ENCODE measurements at regions not wholly inside any gene's neighbourhood (a gene's known extent, or its start where the extent isn't known, plus 50 kb on each side); places are given as distances from the start of the nearest gene placed in this dataset.

- H3K4me3 ChIP-seq (ENCODE audit: low read depth, low read length): no peak overlapping the region
- DNase-seq (ENCODE audit: low read depth): no peak
- FAIRE-seq: no peak
- no peak for TF ChIP-seq CTCF (IDR thresholded peaks at IDR 0.05; ENCODE audit: insufficient read depth, low read length, severe bottlenecking)
- no peaks in the 10 kb centered on the region for H3K27me3 ChIP-seq (ENCODE audit: control insufficient read depth, insufficient read depth, low read length)
- no peaks in the 10 kb centered on the region for H3K36me3 ChIP-seq (ENCODE audit: control insufficient read depth, insufficient read depth, low read length)
These were observed 321.3 kb downstream of the SAMD5 start for GRCh38 chr6:147829835-147830234.

- DNase-seq (ENCODE audit: low read depth): no peak
- TF ChIP-seq CTCF (IDR thresholded peaks at IDR 0.05; ENCODE audit: insufficient read depth, low read length, severe bottlenecking): no peak
- no peaks in the 10 kb centered on the region for H3K27me3 ChIP-seq (ENCODE audit: control insufficient read depth, insufficient read depth, low read length)
- no peaks in the 10 kb centered on the region for H3K36me3 ChIP-seq (ENCODE audit: control insufficient read depth, insufficient read depth, low read length)
- no peak overlapping the region for H3K4me3 ChIP-seq (ENCODE audit: low read depth, low read length)
- FAIRE-seq: no peak
These were observed 322.9 kb downstream of the SAMD5 start for GRCh38 chr6:147831356-147831755.

GRCh38 chr6:147833607-147834006 is 325.1 kb downstream of the SAMD5 start:
- FAIRE-seq: no peak
- TF ChIP-seq CTCF (IDR thresholded peaks at IDR 0.05; ENCODE audit: insufficient read depth, low read length, severe bottlenecking): no peak
- Histone ChIP-seq H3K36me3 (ENCODE audit: control insufficient read depth, insufficient read depth, low read length) (no peaks in the 10 kb centered on the region), H3K27me3 (ENCODE audit: control insufficient read depth, insufficient read depth, low read length) (no peaks in the 10 kb centered on the region), H3K4me3 (ENCODE audit: low read depth, low read length) (no peak overlapping the region)
- DNase-seq (ENCODE audit: low read depth): no peak

GRCh38 chr6:147834084-147834776 is 325.7 kb downstream of the SAMD5 start:
- TF ChIP-seq CTCF (IDR thresholded peaks at IDR 0.05; ENCODE audit: insufficient read depth, low read length, severe bottlenecking): no peak
- H3K27me3 ChIP-seq (ENCODE audit: control insufficient read depth, insufficient read depth, low read length): no peaks in the 10 kb centered on the region
- no peak for FAIRE-seq
- no peak overlapping the region for H3K4me3 ChIP-seq (ENCODE audit: low read depth, low read length)
- H3K36me3 ChIP-seq (ENCODE audit: control insufficient read depth, insufficient read depth, low read length): no peaks in the 10 kb centered on the region
- DNase-seq (ENCODE audit: low read depth): no peak

GRCh38 chr6:147837540-147837939 is 329.1 kb downstream of the SAMD5 start:
- no peak for FAIRE-seq
- Histone ChIP-seq H3K4me3 (ENCODE audit: low read depth, low read length) (no peak overlapping the region), H3K27me3 (ENCODE audit: control insufficient read depth, insufficient read depth, low read length) (no peaks in the 10 kb centered on the region), H3K36me3 (ENCODE audit: control insufficient read depth, insufficient read depth, low read length) (no peaks in the 10 kb centered on the region)
- no peak for TF ChIP-seq CTCF (IDR thresholded peaks at IDR 0.05; ENCODE audit: insufficient read depth, low read length, severe bottlenecking)
- DNase-seq (ENCODE audit: low read depth): peak; percentile 16

Data from bronchial epithelial cell (primary cell).